HG03457 (cell line): ENCODE measurements at regions not wholly inside any gene's neighbourhood (a gene's known extent, or its start where the extent isn't known, plus 50 kb on each side); places are given as distances from the start of the nearest gene placed in this dataset.

Experiments
- ATAC-seq: cut with Tn5 transposase; IDR thresholded peaks from one replicate; pipeline ENCODE4 v1.9.1; 2021; ENCODE audit warnings: moderate number of reproducible peaks; ENCODE audit not compliant: unreplicated experiment

DNA sequence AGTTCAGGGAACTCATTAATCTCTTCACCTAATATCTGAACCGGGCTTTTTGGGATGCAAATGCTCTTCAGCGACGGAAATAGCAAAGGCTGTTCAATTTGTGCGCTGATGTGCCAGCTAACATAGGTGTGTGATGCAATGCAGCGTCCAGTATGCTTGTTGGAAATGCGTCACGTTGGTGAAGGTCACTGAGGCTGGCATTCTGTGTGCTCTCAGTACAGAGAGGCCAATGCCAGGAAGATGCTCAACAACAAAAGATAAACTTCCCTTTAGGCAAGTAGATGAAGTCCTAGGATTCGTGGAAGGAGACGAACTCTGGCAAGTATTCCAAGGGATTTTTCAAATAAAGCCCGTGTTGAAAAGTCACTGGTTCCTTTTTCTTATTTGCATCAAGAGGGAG, 649.5 kb upstream of the MKI67 start:
- no peak for ATAC-seq

DNA sequence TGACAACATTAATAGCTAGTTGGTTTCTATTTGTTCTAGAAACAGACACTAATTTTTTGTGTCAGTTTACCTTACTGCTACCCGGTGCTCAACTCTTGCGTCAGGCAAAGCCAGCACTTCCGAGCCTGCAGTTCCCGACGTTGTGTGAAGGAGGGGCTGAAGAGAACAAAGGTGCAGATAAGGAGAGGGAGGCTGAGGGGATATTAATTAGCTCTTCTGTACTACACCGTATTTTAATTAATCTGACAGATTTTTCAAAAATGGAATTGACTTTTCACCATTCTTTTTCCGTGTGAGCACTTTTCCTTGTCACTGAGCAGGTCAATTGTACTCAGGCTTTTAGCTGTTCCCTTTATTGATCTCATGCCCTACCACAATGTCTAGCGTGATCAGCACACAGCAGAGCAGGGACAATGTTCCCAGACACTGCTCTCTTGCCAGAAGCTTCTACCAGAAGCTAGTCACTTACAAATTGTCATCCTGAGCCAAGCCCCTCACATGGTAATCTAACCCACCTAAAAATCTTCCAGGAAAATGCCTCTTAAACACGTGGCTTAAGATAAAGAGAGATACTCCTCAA, 650.5 kb upstream of the MKI67 start:
- ATAC-seq = no peak

DNA sequence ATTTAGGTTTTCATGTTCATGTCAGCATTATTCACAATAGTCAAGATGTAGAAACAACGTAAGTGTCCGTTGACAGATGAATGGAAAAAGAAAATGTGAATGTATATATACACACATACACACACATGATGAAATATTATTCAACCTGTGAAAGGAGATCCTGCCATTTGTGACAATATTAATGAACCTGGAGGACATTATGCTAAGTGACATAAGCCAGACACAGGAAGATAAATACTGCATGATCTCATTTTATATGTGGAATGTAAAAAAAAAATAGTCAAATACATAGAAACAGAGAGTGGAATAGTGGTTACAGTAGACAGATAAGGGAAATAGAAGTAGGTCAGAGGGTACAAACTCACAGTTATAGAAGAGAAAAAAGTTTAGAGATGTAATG, 651.1 kb upstream of the MKI67 start:
- ATAC-seq = no peak

DNA sequence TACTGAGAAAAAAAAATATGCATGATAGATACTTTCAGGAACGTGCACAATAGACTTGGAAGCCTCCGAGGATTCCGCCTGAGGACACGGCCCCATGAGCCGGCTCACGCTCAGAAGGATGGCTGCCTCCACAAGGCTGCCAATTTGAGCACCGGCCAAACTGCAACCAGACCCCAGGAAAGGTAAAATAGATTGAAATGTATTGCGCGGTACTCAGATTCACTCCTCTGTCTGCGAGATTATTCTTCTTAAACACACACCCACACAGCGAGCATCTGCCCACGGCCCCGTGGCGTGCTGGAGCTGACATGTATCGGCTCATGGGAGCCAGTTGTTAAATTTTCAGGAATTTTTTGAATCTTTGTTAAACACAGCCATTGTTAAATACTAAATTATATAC, 653.2 kb upstream of the MKI67 start:
- ATAC-seq = no peak

GRCh38 chr10:128780156-128780761, 654.0 kb upstream of the MKI67 start:
- no peak for ATAC-seq

DNA sequence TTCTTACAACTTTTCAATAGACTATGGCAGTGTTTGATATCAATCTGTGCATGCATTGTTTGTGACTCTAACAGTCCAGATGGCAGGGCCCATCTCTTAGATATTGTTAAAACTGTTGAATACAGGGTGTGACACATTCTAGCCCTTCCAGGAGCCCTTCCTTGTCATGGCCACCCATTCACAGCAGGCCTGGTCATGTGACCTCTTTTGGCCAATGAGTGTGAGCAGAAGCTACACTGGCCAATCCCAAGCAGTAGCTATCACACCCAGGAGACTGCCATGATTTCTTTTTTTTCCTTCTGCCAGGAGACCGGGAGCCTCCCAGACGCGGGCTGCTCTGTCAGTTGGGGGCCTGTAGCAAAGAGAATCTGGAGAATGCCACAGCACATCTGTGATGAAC, 655.4 kb upstream of the MKI67 start:
- ATAC-seq = no peak

GRCh38 chr10:128784444-128784843, 658.2 kb upstream of the MKI67 start:
- ATAC-seq = no peak

GRCh38 chr10:128792426-128793140, 666.4 kb upstream of the MKI67 start:
- no peak for ATAC-seq

DNA sequence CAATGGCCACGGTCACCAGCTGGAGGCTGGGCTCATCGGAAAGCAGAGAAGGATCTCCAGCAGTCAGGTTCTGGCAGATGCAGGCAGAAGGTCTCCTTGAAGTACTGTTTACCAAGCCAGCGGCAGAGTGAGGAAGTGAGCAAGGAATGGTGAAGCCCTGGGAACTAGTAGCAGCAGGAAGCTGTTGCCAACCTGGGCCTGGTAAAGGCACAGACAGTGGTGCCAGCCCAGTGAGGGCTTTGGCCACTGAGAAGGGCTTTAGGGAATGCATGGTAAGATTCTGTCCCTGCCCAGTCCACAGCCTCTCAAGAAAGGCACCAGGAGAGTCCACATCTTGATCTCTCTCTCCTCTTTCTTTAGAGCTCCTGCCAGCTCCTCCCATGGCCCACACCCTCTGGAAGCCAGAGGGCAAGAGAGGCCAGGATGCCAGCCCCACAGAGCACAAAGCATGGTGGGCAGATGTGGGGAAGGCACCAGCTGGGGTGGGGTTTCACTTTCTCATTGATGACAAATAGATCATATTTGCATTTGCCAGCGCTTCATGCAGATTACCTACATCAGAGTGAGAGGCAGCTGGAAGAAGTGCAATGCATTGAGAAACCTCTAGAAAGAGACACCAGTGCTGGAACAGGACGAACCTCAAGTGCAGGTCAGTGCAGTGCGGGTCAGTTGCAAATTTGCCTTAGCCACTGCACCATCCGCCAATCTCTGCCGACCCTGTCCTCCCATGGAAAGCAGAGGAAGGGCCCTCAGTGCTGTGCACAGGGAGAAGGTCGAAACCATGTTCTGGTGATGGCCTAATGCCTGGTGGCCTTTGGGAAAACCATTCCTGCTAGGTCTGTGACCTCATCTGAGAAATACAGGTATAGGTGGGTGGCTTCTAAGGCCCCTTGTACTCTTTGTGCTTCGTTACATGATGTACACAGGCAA, 667.8 kb upstream of the MKI67 start:
- no peak for ATAC-seq

GRCh38 chr10:128796396-128796912, 670.2 kb upstream of the MKI67 start:
- ATAC-seq = no peak

DNA sequence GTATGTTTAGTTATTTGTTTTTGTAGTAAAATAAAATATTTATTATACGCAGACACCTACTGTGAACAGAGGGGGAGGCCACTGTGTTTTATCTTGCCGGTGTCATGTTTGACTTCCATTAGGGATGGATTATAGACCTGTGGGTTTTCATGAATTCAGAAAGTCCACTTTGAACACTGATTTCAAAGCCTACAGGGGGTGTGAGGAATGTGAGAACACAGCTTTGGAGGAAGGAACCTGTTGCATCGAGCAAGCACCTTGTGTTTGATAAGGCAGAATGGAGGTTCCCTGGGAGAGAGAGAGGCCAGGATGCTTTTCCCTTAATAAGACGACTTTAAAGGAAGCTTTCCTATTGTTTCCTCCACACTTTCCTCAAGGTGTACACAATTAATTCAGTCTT, 665.0 kb upstream of the MGMT start:
- ATAC-seq = no peak

GRCh38 chr10:128803790-128804189, 663.3 kb upstream of the MGMT start:
- ATAC-seq = no peak

GRCh38 chr10:128804411-128804810, 662.6 kb upstream of the MGMT start:
- ATAC-seq = no peak

DNA sequence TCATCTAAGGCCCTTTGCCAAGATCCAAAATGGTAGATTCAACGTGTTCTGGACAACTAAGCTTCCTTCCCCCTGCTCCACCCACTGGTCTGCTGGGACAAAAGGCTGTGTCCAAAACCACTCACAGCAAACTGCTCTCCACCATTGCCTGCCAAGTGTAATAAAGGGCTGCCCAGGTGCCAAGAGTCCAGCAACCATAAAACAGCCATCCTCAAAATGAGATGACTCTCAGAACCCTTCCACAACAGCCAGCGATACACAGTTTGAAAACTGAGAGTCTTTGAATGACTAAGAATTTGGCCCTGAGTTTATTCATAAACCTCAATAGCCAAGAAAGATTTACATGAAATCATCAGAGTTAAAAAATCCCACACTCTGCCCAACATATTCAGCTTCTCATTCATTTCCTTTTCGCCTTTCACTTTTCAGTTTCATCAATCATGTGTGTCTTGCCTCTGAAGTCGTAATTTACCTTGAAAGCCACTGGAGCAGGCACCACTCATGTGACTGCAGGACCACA, 658.1 kb upstream of the MGMT start:
- no peak for ATAC-seq

- no peak for ATAC-seq
Measured at GRCh38 chr10:128811511-128811910, 655.5 kb upstream of the MGMT start.

DNA sequence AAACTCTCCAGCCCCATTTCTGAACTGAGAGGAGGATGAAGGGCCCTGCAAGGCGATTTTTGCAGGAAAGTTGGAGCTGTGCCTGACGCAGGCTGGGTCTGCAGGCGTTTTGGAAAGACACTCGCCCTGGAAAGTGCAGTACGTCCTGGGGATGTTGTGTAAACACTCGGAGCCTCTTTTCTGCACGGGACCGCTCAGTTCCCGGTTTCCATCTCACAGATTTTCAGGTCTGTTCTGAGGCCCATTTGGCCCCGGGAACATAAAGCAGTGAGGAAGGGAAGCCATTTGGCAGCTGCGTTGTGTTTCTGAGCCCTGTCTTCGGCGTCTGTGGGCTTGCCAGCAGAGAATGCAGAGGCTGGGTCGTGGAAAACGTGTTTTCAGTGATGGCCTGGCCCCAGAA, 655.0 kb upstream of the MGMT start:
- ATAC-seq = no peak

- ATAC-seq = no peak
Measured at GRCh38 chr10:128813574-128813973, 653.5 kb upstream of the MGMT start.

DNA sequence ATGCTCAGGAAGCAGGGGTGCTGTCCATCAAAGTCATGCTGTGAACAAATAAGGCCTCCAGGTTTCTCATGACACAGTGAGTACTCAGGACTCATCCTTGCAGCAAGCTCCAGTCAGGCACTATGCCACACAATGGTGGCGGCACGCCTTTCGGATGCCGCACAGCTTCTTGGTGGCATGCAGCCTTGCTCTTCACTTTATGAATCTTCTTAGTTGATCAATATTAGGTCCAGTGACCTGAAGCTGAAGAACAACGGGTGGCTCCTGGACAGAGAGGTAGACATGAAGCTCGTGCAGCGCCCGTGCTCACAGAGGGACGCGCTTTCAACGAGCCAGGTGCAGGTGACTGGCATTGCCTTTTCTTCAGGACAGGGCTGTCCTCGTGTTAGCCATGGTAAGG, 653.0 kb upstream of the MGMT start:
- no peak for ATAC-seq

DNA sequence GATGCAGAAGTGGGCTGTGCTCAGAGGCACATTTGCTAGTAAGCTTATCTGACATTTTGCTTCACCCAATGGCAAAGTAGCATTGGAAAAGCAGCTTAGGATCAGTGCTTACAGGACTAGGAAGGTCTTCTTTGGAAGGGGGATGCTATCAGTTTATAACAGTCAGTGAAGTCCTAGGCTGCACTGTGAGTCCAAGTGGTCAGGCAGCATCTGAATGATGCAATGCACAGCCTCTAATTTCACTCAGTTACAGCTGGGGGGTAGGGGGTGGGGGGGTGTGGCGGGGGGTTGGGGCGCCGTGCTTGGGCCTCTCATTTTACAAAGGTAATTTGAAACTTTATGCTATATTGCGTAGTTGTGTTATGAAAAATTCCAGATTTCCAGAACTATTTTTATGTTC, 652.3 kb upstream of the MGMT start:
- ATAC-seq = no peak

DNA sequence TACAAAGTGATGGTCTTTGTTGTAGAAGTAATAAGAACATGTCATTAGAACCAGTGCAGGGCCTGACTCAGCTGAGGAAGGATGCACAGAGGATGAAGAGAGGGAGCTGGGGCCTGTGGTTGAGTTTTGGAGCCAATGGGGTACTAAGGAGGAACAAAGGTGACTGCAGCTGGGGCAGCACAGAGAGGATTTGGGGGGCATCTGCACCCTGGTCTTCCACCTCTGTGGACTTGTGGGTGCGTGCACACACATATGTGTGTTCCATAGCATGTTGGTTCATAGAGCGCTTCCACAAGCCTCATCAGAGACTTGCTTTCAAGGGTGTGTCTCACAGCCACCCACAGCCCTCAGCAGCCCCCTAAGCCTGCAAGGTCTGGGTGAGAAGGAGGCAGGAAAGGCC, 650.3 kb upstream of the MGMT start:
- no peak for ATAC-seq

DNA sequence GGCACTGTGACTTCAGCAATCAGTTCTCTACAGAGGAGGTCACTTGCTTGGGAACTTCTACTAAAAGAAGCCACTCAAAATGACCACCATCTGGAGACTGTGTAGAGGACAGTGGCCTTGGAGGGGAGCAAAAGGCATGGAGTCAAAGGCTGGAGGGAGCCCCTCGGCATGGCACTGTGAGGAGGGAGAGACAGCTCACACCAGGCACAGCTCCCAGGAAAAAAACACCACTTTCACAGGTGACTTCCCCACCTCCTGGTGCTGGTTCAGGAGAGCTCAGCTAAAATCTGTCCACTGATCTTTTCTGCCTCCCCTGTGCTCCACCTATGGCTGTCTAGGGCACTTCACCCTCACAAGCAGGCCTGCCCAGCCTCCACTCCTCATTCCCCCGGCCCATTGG, 649.4 kb upstream of the MGMT start:
- no peak for ATAC-seq
